Caco-2 (cell line): ENCODE measurements at regions not wholly inside any gene's neighbourhood (a gene's known extent, or its start where the extent isn't known, plus 50 kb on each side); places are given as distances from the start of the nearest gene placed in this dataset.

Experiments
- BruUV-seq: library from RNA; stranded (reverse); fragments of 400-500 nt; replicated peaks from 2 replicates; lab custom pipeline; 2021; lab: Mats Ljungman, UMichigan
- CTCF ChIA-PET: fragments of 300-600 bp; sonication (Branson Sonifier 250); formaldehyde crosslinking; loops from one replicate; lab custom pipeline; 2022; ENCODE audit warnings: antibody characterized with exemption; lab: Charles Lee
- POLR2A ChIA-PET: fragments of 300-600 bp; sonication (Branson Sonifier 250); formaldehyde crosslinking; loops from one replicate; lab custom pipeline; 2022; ENCODE audit warnings: antibody characterized with exemption; lab: Charles Lee
- DNase-seq, 2 experiments: peaks; one replicate each; pipeline versions ENCODE4 v3.0.0 to v3.0.0-alpha.2; 2020 to 2022
- H3K27me3 ChIP-seq: replicated peaks from 2 replicates; pipeline ENCODE4 v1.6.0; 2011; ENCODE audit warnings: low read length; ENCODE audit not compliant: control insufficient read depth, insufficient read depth
- H3K36me3 ChIP-seq: 2 replicates; pipeline ENCODE4 v1.5.1; 2011; ENCODE audit warnings: low read length; ENCODE audit not compliant: control insufficient read depth, insufficient read depth
- H3K4me1 ChIP-seq: fragments of 250-450 bp; sonication (Bioruptor Pico); 2 replicates; pipeline ENCODE4 v1.5.1; 2020; ENCODE audit warnings: mild to moderate bottlenecking
- H3K4me3 ChIP-seq: 2 replicates; pipeline ENCODE4 v1.5.1; 2011; ENCODE audit warnings: low read depth, mild to moderate bottlenecking, control low read depth, low read length
- H3K9me3 ChIP-seq: fragments of 250-450 bp; sonication (Bioruptor Pico); 2 replicates; pipeline ENCODE4 v1.5.1; 2020; ENCODE audit warnings: mild to moderate bottlenecking, moderate library complexity
- H3K27ac Mint-ChIP-seq: one replicate; pipeline ENCODE4 v1.8.0; 2022; ENCODE audit warnings: mixed read lengths; ENCODE audit not compliant: unreplicated experiment
- H3K27me3 Mint-ChIP-seq: one replicate; pipeline ENCODE4 v1.8.0; 2022; ENCODE audit warnings: mixed read lengths; ENCODE audit not compliant: insufficient read depth, unreplicated experiment
- H3K36me3 Mint-ChIP-seq: one replicate; pipeline ENCODE4 v1.8.0; 2022; ENCODE audit warnings: mild to moderate bottlenecking, mixed read lengths; ENCODE audit not compliant: insufficient read depth, unreplicated experiment
- H3K4me1 Mint-ChIP-seq: one replicate; pipeline ENCODE4 v1.8.0; 2022; ENCODE audit warnings: low read depth, mixed read lengths; ENCODE audit not compliant: unreplicated experiment
- H3K4me3 Mint-ChIP-seq: one replicate; pipeline ENCODE4 v1.8.0; 2022; ENCODE audit warnings: mild to moderate bottlenecking, moderate library complexity, mixed read lengths; ENCODE audit not compliant: unreplicated experiment
- H3K9me3 Mint-ChIP-seq: one replicate; pipeline ENCODE4 v1.8.0; 2022; ENCODE audit warnings: mixed read lengths; ENCODE audit not compliant: unreplicated experiment
- intact Hi-C: fragments of 100-400 bp; cut with micrococcal nuclease; formaldehyde crosslinking; loops from one replicate; pipeline ENCODE4 v1.10.0; 2022; ENCODE audit not compliant: unreplicated experiment
- TF ChIP-seq, protein P1 (sequence below), 2 experiments: fragments of 200-600 bp in 1 of 2; IDR thresholded peaks; 1 replicate in 1 of 2; 2 replicates in 1 of 2; pipeline versions ENCODE4 v1.5.1 to v1.8.0; 2011 to 2022; ENCODE audit warnings: antibody characterized with exemption in 1 of 2, control low read depth in 1 of 2, inconsistent platforms in 1 of 2, low read depth in 1 of 2, low read length in 1 of 2, mild to moderate bottlenecking in 1 of 2, moderate library complexity in 1 of 2; ENCODE audit not compliant: insufficient read depth in 1 of 2, severe bottlenecking in 1 of 2, unreplicated experiment in 1 of 2

DNA sequence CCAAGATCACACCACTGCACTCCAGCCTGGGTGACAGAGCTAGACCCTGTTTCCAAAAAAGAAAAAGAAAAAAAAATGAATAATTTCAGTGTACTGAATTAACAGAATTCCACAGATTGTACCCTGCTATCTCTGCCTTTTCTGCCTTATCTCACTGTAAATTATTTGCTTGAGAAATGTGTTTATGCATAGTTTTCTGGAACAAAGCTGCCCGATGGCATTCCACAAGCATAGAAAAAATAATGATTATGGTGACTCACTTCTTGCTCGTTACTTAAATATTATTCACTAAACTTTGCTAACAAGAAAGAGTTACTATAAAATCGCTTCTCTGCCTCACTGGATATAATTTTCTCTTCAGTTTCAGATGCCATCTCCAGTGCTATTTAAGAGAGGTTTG lies 88.7 kb upstream of the FAM169A start:
- no TSS peak for BruUV-seq
- POLR2A ChIA-PET: interaction anchor here (0.7 kb wide), 2 partner anchors 82 to 382 kb away, joined by 3 to 4 read pairs; partner anchors contain the start of gene HMGCR

GRCh38 chr5:74953937-74954720 lies 87.9 kb upstream of the FAM169A start:
- TSS peak; percentile 66 for BruUV-seq
- CTCF ChIA-PET: interaction anchor here (0.7 to 0.9 kb wide), 2 partner anchors 28 to 307 kb away, joined by 3 to 6 read pairs; no protein-coding TSS in a partner anchor
- Mint-ChIP-seq H3K27me3 (no peaks in the 10 kb centered on the region), H3K27ac (peak overlapping the region; percentile 91), H3K9me3 (peaks cover 37% of the 10 kb centered on the region), H3K4me1 (peaks cover 71% of the 10 kb centered on the region), H3K36me3 (peaks cover 41% of the 10 kb centered on the region), H3K4me3 (peak overlapping the region; percentile 30)
- Histone ChIP-seq H3K4me3 (no peak overlapping the region), H3K36me3 (no peaks in the 10 kb centered on the region), H3K9me3 (peaks cover 16% of the 10 kb centered on the region; the same call in 1 of the 2 replicates), H3K4me1 (peaks cover 86% of the 10 kb centered on the region), H3K27me3 (no peaks in the 10 kb centered on the region)
- POLR2A ChIA-PET: no interaction called here
- intact Hi-C loops: loop anchor here (1.0 to 2.0 kb wide), 4 partner anchors 37 to 214 kb away; partner anchors contain the start of gene GCNT4
- TF ChIP-seq, protein P1, sequence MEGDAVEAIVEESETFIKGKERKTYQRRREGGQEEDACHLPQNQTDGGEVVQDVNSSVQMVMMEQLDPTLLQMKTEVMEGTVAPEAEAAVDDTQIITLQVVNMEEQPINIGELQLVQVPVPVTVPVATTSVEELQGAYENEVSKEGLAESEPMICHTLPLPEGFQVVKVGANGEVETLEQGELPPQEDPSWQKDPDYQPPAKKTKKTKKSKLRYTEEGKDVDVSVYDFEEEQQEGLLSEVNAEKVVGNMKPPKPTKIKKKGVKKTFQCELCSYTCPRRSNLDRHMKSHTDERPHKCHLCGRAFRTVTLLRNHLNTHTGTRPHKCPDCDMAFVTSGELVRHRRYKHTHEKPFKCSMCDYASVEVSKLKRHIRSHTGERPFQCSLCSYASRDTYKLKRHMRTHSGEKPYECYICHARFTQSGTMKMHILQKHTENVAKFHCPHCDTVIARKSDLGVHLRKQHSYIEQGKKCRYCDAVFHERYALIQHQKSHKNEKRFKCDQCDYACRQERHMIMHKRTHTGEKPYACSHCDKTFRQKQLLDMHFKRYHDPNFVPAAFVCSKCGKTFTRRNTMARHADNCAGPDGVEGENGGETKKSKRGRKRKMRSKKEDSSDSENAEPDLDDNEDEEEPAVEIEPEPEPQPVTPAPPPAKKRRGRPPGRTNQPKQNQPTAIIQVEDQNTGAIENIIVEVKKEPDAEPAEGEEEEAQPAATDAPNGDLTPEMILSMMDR (IDR thresholded peaks at IDR 0.05; ENCODE audit: insufficient read depth in 1 of 2, low read depth in 1 of 2, low read length in 1 of 2, severe bottlenecking in 1 of 2, unreplicated experiment in 1 of 2): no peak
- peak; percentile 52 to 85 for DNase-seq

More for the DNA sequence above, 88.7 kb upstream of the FAM169A start:
- peaks cover 40% of the 10 kb centered on the region for H3K36me3 Mint-ChIP-seq
- intact Hi-C loops: loop anchor here (1.0 to 2.0 kb wide), 4 partner anchors 38 to 213 kb away; partner anchors contain the start of gene GCNT4
- H3K27me3 Mint-ChIP-seq: no peaks in the 10 kb centered on the region
- no peaks in the 10 kb centered on the region for H3K36me3 ChIP-seq
- peak overlapping the region; percentile 30 for H3K4me3 Mint-ChIP-seq
- H3K4me1 Mint-ChIP-seq: peaks cover 68% of the 10 kb centered on the region
- H3K9me3 Mint-ChIP-seq: peaks cover 37% of the 10 kb centered on the region
- TF ChIP-seq, protein P1 (IDR thresholded peaks at IDR 0.05; ENCODE audit: insufficient read depth in 1 of 2, low read depth in 1 of 2, low read length in 1 of 2, severe bottlenecking in 1 of 2, unreplicated experiment in 1 of 2): no peak
- DNase-seq: peak; percentile 45 to 52
- no peak overlapping the region for H3K4me3 ChIP-seq
- CTCF ChIA-PET: interaction anchor here (0.6 kb wide), 1 partner anchor 1349 kb away, joined by 3 read pairs; no protein-coding TSS in a partner anchor
- H3K27ac Mint-ChIP-seq: peak overlapping the region; percentile 91
- peaks cover 16% of the 10 kb centered on the region; the same call in 1 of the 2 replicates for H3K9me3 ChIP-seq
- H3K27me3 ChIP-seq: no peaks in the 10 kb centered on the region
- H3K4me1 ChIP-seq: peaks cover 86% of the 10 kb centered on the region

GRCh38 chr5:74953554-74953936 lies 87.4 kb upstream of the FAM169A start:
- peak overlapping the region; percentile 91 for H3K27ac Mint-ChIP-seq
- Histone ChIP-seq H3K36me3 (no peaks in the 10 kb centered on the region), H3K4me3 (no peak overlapping the region), H3K9me3 (peaks cover 16% of the 10 kb centered on the region; the same call in 1 of the 2 replicates), H3K4me1 (peaks cover 84% of the 10 kb centered on the region), H3K27me3 (no peaks in the 10 kb centered on the region)
- no TSS peak for BruUV-seq
- H3K36me3 Mint-ChIP-seq: peaks cover 38% of the 10 kb centered on the region
- ChIA-PET CTCF (interaction anchor here (0.7 kb wide), 1 partner anchor 28 kb away, joined by 6 read pairs; no protein-coding TSS in a partner anchor), POLR2A (no interaction called here)
- TF ChIP-seq, protein P1 (IDR thresholded peaks at IDR 0.05; ENCODE audit: insufficient read depth in 1 of 2, low read depth in 1 of 2, low read length in 1 of 2, severe bottlenecking in 1 of 2, unreplicated experiment in 1 of 2): no peak
- peaks cover 33% of the 10 kb centered on the region for H3K9me3 Mint-ChIP-seq
- DNase-seq: no peak
- H3K4me3 Mint-ChIP-seq: peak overlapping the region; percentile 30
- H3K4me1 Mint-ChIP-seq: peaks cover 65% of the 10 kb centered on the region
- no peaks in the 10 kb centered on the region for H3K27me3 Mint-ChIP-seq
- intact Hi-C loops: no loop called here
